ENCODE measurements at regions not wholly inside any gene's neighbourhood (a gene's known extent, or its start where the extent isn't known, plus 50 kb on each side); places are given as distances from the start of the nearest gene placed in this dataset.
"Not testable (repeated sequence)": the region's sequence is repeated elsewhere in the genome, so short reads cannot be mapped to it uniquely, and the experiment has no call there.

- no peak for DNase-seq (ENCODE audit: low read depth in 2 of 3, low spot score in 2 of 3)
Observed at GRCh38 chr3:43236008-43236407, 50.3 kb upstream of the SNRK start.

GRCh38 chr3:43233062-43233461 lies 53.3 kb upstream of the SNRK start:
- DNase-seq (ENCODE audit: low read depth in 2 of 3, low spot score in 2 of 3), result no peak

- no peak for DNase-seq (ENCODE audit: low read depth in 2 of 3, low spot score in 2 of 3)
Observed at GRCh38 chr3:43231276-43232000, 54.9 kb upstream of the SNRK start.

- DNase-seq (ENCODE audit: low read depth in 2 of 3, low spot score in 2 of 3), result not testable (repeated sequence)
Observed at GRCh38 chr3:43229865-43230264, 56.5 kb upstream of the SNRK start.

GRCh38 chr3:43227685-43228084 lies 58.7 kb upstream of the SNRK start:
- not testable (repeated sequence) for DNase-seq (ENCODE audit: low read depth in 2 of 3, low spot score in 2 of 3)

- DNase-seq (ENCODE audit: low read depth in 2 of 3, low spot score in 2 of 3), result no peak
Observed at GRCh38 chr3:43224405-43225073, 61.8 kb upstream of the SNRK start.

- DNase-seq (ENCODE audit: low read depth in 2 of 3, low spot score in 2 of 3), result no peak
Observed at GRCh38 chr3:43223670-43224364, 62.5 kb upstream of the SNRK start.

- no peak for DNase-seq (ENCODE audit: low read depth in 2 of 3, low spot score in 2 of 3)
Observed at GRCh38 chr3:43222590-43222989, 63.8 kb upstream of the SNRK start.

- DNase-seq (ENCODE audit: low read depth in 2 of 3, low spot score in 2 of 3), result no peak
Observed at GRCh38 chr3:43221076-43221475, 65.3 kb upstream of the SNRK start.

GRCh38 chr3:43219616-43220015 lies 66.7 kb upstream of the SNRK start:
- DNase-seq (ENCODE audit: low read depth in 2 of 3, low spot score in 2 of 3), result no peak

GRCh38 chr3:43218921-43219320 lies 67.4 kb upstream of the SNRK start:
- DNase-seq (ENCODE audit: low read depth in 2 of 3, low spot score in 2 of 3), result no peak

GRCh38 chr3:43218156-43218555 lies 68.2 kb upstream of the SNRK start:
- no peak for DNase-seq (ENCODE audit: low read depth in 2 of 3, low spot score in 2 of 3)

- no peak for DNase-seq (ENCODE audit: low read depth in 2 of 3, low spot score in 2 of 3)
Observed at GRCh38 chr3:43217633-43218032, 68.7 kb upstream of the SNRK start.

GRCh38 chr3:43217206-43217605 lies 69.1 kb upstream of the SNRK start:
- DNase-seq (ENCODE audit: low read depth in 2 of 3, low spot score in 2 of 3), result no peak

- DNase-seq (ENCODE audit: low read depth in 2 of 3, low spot score in 2 of 3), result no peak
Observed at GRCh38 chr3:43215663-43216275, 70.6 kb upstream of the SNRK start.

- no peak for DNase-seq (ENCODE audit: low read depth in 2 of 3, low spot score in 2 of 3)
Observed at GRCh38 chr3:43215138-43215537, 71.2 kb upstream of the SNRK start.

- no peak for DNase-seq (ENCODE audit: low read depth in 2 of 3, low spot score in 2 of 3)
Observed at GRCh38 chr3:43214616-43215015, 71.7 kb upstream of the SNRK start.

- DNase-seq (ENCODE audit: low read depth in 2 of 3, low spot score in 2 of 3), result no peak
Observed at GRCh38 chr3:43213631-43214030, 72.7 kb upstream of the SNRK start.

GRCh38 chr3:43212914-43213611 lies 73.3 kb upstream of the SNRK start:
- no peak for DNase-seq (ENCODE audit: low read depth in 2 of 3, low spot score in 2 of 3)

- DNase-seq (ENCODE audit: low read depth in 2 of 3, low spot score in 2 of 3), result no peak
Observed at GRCh38 chr3:43211681-43212080, 74.7 kb upstream of the SNRK start.

Data from activated CD8-positive, alpha-beta memory T cell treated with anti-CD3 and anti-CD28 coated beads for 48 hours (primary cell).